ENCODE measurements at regions not wholly inside any gene's neighbourhood (a gene's known extent, or its start where the extent isn't known, plus 50 kb on each side); places are given as distances from the start of the nearest gene placed in this dataset.

GRCh38 chr6:40290816-40291215 is 296.3 kb downstream of the LRFN2 start:
- POLR2A ChIA-PET: no interaction called here
- WGBS (ENCODE audit: low lambda C conversion rate): 0% methylated on average over 2 of the region's 2 CpGs
- Histone ChIP-seq H3F3A (replicated peaks; ENCODE audit: insufficient read depth) (no peaks in the 10 kb centered on the region), H3K9me3 (no peaks in the 10 kb centered on the region), H3K9ac (no peak overlapping the region), H3K4me2 (no peak overlapping the region), H3K4me1 (ENCODE audit: control insufficient read depth in 1 of 2, insufficient read depth in 2 of 2, low read depth in 1 of 2, low read length in 1 of 2) (peaks cover 0 to 7% of the 10 kb centered on the region in 2 experiments; a peak in 1 of 4 replicates), H3K36me3 (replicated peaks in 1 of 2; ENCODE audit: control insufficient read depth in 1 of 2, insufficient read depth in 2 of 2, low read length in 1 of 2) (no peaks in the 10 kb centered on the region), H3K27me3 (ENCODE audit: insufficient read depth) (no peaks in the 10 kb centered on the region), H4K20me1 (ENCODE audit: insufficient read depth) (no peaks in the 10 kb centered on the region), H3K9me2 (no peaks in the 10 kb centered on the region), H2AFZ (ENCODE audit: low read depth) (no peak overlapping the region), H3K4me3 (ENCODE audit: low read depth in 2 of 2, low read length in 1 of 2) (no peak overlapping the region), H3K27ac (ENCODE audit: low read depth in 2 of 2, low read length in 1 of 2) (no peak overlapping the region), H3K79me2 (ENCODE audit: insufficient read depth) (no peaks in the 10 kb centered on the region)
- TF ChIP-seq MAX (IDR thresholded peaks at IDR 0.05; ENCODE audit: low read depth): no peak
- TF ChIP-seq EP300 (IDR thresholded peaks at IDR 0.05; ENCODE audit: borderline replicate concordance in 1 of 2, low read depth in 1 of 2, low read length in 1 of 2): no peak
- no peak for TF ChIP-seq RFX5 (IDR thresholded peaks at IDR 0.05; ENCODE audit: low read length)
- no peak for TF ChIP-seq FOXM1 (IDR thresholded peaks at IDR 0.05; ENCODE audit: low read depth)
- no peak for TF ChIP-seq SIN3A (IDR thresholded peaks at IDR 0.05; ENCODE audit: borderline replicate concordance, low read depth, low read length)
- TF ChIP-seq MEF2A (IDR thresholded peaks at IDR 0.05; ENCODE audit: borderline replicate concordance, low read depth): no peak
- TF ChIP-seq TAF1 (IDR thresholded peaks at IDR 0.05; ENCODE audit: borderline replicate concordance, low read depth, low read length): no peak
- no peak for TF ChIP-seq SMC3 (IDR thresholded peaks at IDR 0.05; ENCODE audit: low read depth, low read length)
- no peak for TF ChIP-seq FOXJ3 (CRISPR knock-in tag; IDR thresholded peaks at IDR 0.05)
- no peak for TF ChIP-seq NRF1 (IDR thresholded peaks at IDR 0.05; ENCODE audit: low read depth, low read length)
- no peak for TF ChIP-seq TEAD4 (IDR thresholded peaks at IDR 0.05; ENCODE audit: borderline replicate concordance, insufficient read depth)
- TF ChIP-seq FOSL2 (IDR thresholded peaks at IDR 0.05; ENCODE audit: borderline replicate concordance, low read depth): no peak
- no peak for TF ChIP-seq YY1 (IDR thresholded peaks at IDR 0.05; ENCODE audit: low read depth)
- no peak for TF ChIP-seq CHD2 (IDR thresholded peaks at IDR 0.05; ENCODE audit: low read length, partially characterized antibody)
- TF ChIP-seq RAD21 (IDR thresholded peaks at IDR 0.05; ENCODE audit: low read length): no peak
- no peak for TF ChIP-seq EZH2phosphoT487 (IDR thresholded peaks at IDR 0.05; ENCODE audit: borderline replicate concordance, low read depth)
- DNase-seq: no peak
- CTCF ChIA-PET: interaction anchor here (0.6 to 1.3 kb wide), 3 partner anchors 21 to 124 kb away, joined by 3 to 4 read pairs (median 3); no protein-coding TSS in a partner anchor

GRCh38 chr6:40288919-40289318 is 298.2 kb downstream of the LRFN2 start:
- Histone ChIP-seq H3K4me3 (ENCODE audit: low read depth in 2 of 2, low read length in 1 of 2) (no peak overlapping the region), H3K4me2 (no peak overlapping the region), H3K36me3 (replicated peaks in 1 of 2; ENCODE audit: control insufficient read depth in 1 of 2, insufficient read depth in 2 of 2, low read length in 1 of 2) (no peaks in the 10 kb centered on the region), H3K79me2 (ENCODE audit: insufficient read depth) (no peaks in the 10 kb centered on the region), H3K27ac (ENCODE audit: low read depth in 2 of 2, low read length in 1 of 2) (no peak overlapping the region), H3K9ac (no peak overlapping the region), H2AFZ (ENCODE audit: low read depth) (no peak overlapping the region), H3F3A (replicated peaks; ENCODE audit: insufficient read depth) (no peaks in the 10 kb centered on the region), H3K9me2 (no peaks in the 10 kb centered on the region), H3K27me3 (ENCODE audit: insufficient read depth) (no peaks in the 10 kb centered on the region), H3K4me1 (ENCODE audit: control insufficient read depth in 1 of 2, insufficient read depth in 2 of 2, low read depth in 1 of 2, low read length in 1 of 2) (peaks cover 0 to 7% of the 10 kb centered on the region in 2 experiments; a peak in 1 of 4 replicates), H4K20me1 (ENCODE audit: insufficient read depth) (no peaks in the 10 kb centered on the region), H3K9me3 (no peaks in the 10 kb centered on the region)
- DNase-seq: no peak
- WGBS (ENCODE audit: low lambda C conversion rate): 27% methylated on average over 2 of the region's 2 CpGs
- ChIA-PET POLR2A (no interaction called here), CTCF (no interaction called here)
- TF ChIP-seq SIN3A (IDR thresholded peaks at IDR 0.05; ENCODE audit: borderline replicate concordance, low read depth, low read length) (no peak), CTCF (IDR thresholded peaks at IDR 0.05) (no peak), JUND (IDR thresholded peaks at IDR 0.05) (no peak), ELF1 (IDR thresholded peaks at IDR 0.05) (no peak), GATA2 (CRISPR knock-in tag; IDR thresholded peaks at IDR 0.05) (no peak)
